Stimulated activated CD4-positive, alpha-beta T cell treated with anti-CD3 and anti-CD28 coated beads, TNF-alpha, amount 100 ng/mL, for 4 hours (primary cell): ENCODE measurements at regions not wholly inside any gene's neighbourhood (a gene's known extent, or its start where the extent isn't known, plus 50 kb on each side); places are given as distances from the start of the nearest gene placed in this dataset.

ENCODE experiments used
- DNase-seq, 3 experiments: peaks; one replicate each; pipeline ENCODE4 v3.0.0-alpha.2; 2020; ENCODE audit warnings: low read depth in 3 of 3

DNA sequence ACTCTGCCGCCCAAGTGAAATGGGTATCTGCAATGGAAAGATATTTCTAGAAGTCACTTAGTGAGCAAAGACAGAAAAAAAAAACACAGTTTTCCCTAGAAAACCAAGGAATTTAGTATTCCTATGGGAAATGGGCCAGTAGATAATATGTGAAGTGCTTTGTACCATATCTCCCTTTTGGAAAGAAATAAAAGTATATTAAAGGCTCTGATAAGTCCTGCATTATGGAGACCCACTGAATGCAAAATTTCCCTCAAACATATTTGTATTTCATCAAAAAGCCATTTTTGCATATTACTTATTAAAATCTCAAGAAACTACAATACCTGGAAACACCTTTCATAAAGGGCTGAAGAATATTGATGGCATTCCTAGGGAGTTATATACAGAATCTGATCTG lies 51.6 kb upstream of the DYNLRB2 start:
- no peak for DNase-seq

DNA sequence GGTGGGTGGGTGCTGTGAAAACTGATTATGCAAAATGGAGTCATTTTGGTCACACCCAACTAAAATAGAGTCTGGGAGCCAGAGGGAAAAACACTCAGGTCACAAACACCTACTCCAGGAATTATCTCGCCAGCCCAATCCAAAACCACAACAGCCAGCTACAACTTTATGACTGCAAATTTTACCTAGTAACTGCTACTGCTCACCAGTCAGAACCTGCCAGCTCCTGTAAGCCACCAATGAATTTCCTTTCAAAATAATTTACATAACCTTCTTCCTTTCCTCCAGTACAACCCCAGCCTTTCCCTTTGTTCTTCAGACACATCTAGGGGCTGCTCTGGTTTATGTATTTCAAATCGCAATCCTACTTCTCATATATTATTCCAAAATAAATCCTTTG lies 52.6 kb upstream of the DYNLRB2 start:
- DNase-seq, result no peak

DNA sequence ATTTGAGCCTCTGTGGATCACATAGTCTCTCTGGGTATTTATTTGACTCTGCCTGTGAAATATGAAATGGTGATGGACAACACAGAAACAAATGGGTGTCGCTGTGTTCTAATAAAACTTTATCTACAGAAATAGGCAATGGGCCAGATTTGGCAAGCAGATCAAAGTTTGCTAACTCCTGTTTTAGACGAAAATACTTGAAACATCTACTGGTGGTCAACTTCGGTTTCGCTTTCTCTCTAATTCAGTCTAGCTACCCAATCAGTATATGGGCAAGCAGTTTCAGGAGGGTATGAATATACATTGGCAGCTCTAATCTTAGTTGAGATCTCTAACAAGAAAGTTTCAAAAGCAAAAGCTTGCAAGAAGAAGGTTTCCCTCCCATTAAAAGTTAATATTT lies 60.1 kb upstream of the DYNLRB2 start:
- DNase-seq, result no peak

DNA sequence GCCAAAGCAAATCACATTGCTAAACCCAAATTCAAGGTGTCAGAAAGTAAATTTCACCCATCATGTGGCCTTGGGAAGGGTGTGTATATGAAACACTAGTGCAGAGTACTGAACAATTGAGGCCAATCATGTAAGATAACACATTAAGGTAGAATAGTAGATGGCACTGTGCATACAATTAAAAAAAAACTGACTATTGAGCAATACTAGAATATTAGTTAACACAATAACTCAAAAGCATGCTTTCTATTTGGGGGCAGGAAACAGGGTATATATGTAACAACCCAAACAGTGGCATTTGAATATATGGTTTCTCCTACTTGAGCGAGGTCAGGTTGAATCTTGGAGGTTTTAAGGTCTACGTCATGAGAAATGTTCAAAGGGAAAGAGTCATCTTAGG lies 63.0 kb upstream of the DYNLRB2 start:
- DNase-seq, result no peak

DNA sequence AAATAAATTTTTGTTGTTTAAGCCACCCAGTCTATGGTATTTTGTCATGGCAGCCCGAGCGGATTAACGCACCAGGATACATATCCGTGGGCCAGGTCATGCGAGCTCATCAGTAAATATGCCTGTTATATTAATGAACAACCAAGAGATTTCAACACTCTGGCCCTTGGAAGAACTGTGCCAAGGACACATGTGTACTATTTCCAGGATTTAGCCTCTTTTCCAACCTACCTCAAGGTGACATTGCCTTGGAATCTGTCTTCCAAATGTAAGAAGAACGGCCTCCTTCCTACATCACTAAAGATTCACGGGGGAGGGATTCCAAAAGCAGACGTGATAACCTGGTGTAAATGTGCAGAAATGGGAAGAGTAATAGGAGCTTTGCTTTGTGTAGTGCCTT lies 72.8 kb upstream of the DYNLRB2 start:
- DNase-seq, result no peak

DNA sequence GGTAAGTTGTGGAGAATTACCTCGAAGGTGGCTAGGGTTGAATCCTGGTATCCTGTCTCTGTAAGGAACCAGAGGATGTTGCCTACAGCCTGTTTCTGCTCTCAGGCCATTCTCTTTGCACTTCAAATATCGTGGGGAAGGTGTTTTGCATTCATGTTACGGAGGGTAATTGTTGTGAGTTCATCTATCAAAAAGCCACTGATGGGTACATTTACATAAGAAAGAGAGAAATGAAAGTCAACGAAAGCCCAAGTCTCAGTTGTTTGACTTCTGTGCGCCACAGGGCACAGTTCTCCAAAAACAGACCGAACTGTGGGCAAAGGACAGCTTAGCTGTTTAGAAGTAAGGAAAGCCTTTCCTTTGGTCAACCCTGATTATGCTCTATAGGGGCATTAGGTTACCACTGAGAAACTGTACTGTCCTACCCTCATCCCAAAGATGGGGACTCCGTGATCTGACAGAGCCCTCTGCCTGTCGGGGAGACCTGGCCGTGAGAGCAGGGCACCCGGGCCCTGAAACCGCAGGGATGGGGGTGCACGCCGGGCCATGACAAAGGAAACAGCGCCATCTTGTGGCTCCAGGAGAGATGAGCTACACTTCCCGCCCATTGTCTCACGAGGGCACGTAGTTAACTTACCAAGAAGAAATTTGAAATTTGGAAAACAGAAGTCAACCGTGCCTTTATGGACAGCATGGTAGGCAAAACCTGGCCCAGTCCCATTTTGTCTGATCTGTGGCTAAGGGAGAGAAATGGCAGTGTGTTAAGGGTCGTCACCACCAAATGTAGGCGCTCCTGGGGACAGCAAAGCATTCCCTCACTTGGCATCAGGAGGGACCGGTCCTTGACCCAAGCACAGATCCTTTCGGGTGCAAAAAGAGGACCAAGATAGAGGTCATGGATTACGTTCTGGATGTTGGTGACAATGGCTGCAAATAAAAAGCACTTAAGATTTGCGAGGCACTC lies 74.5 kb upstream of the DYNLRB2 start:
- DNase-seq, result peak; percentile 10 to 26 (median 13)

DNA sequence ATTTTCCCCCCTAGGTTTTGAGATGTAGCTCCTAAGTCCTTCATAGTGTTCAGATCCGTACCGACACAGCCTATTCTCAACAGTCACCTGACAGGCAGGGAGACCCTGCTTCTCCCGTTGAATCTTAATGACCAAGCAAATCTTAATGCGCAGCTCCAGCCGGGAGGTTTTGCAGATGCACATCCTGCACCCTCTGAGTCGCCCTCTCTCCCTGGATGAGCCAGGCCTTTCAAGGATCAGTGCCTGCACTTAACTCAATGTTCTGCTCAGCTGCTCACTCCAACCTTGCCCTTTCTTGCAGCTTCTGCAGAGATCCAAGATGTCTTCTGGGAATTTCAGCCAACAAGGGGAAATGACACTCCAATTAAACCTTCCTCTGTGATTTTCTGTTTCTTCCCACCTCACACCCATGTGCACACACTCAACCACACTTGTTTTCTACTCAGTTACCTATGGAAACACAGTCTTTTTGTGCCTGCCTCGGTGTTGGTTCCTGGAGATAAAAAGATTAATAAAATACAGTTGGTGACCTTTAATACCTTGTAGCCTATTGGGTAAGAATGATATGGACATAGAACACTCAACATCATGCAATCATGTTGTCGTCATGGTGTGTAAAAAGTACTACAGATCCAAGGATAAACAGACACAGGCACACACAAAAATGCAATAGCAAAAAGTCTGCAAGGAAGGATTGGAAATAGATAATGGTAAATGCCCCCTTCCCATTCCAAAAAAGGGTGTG lies 76.9 kb upstream of the DYNLRB2 start:
- no peak for DNase-seq

DNA sequence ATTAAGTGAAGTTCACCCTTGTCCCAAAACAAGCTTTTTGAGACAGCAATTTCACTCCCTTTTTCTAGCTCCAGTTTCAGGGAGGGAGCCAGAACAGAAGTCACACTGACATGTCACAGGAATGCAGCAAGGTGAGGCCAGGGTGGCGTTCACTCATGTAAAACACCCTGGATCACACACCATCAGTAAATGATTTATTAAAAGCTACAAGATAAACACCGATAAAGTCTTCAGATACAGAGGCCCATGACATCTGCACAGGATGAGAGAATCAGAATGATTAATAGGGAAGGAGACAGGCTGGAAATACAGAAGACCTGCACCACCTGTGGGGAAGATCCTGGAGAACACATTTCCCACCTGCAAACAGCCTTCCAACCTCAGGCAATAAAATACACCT lies 77.5 kb upstream of the DYNLRB2 start:
- DNase-seq, result no peak

DNA sequence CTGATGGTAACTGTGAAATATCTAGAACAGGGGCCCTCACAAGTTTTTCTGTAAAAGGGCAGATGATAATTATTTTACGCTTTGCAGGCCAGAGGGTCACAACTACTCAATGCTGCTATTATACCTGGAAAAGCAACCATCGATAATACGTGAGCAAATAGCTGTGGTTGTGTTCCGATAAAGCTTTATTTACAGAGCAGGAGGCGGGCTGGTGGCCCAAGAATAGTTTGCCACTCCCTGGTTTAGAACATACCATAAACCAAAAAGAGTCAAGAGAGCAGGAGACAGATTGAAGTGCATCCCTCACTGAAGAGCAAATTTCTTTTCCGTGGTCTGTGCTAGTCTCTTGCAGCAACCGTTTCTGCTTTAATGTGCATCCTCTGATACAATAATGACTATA lies 77.9 kb upstream of the DYNLRB2 start:
- DNase-seq, result no peak

DNA sequence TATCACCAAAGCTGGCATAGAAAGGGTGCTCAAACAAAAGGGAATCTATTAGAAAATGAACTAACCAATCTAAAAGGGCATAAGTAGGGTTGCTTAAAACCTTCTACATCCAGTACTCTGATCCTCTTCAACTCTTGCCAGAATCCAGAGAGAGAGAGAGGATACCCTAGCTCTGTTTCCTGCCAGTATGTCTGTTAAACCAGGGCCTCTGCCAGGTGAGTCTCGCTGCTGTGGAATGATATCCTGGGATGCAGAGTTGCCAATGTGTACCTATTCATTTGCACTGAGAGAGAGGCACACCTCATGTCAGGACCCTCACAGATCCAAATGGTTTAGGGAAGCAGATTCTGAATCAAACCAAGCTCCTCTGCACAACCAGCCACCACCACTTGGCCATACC lies 79.8 kb upstream of the DYNLRB2 start:
- DNase-seq, result no peak

DNA sequence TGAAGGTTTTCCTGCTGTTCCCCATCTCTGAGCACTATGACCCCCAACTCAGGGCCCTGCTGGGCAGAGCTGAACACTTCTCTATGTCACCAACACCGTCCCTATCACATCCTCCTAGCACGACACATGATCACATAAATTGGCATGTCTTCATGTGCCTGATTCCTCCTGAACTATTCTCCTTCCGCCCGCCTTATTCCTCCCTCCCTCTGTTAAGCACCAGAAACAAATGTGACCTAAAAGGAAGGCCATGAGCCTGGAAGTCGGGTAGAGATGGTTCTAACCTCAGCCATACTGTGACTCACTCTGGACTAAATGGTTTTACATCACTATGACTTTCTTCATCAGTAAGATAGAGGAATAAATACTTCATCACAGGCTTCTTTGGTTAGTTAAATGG lies 80.8 kb upstream of the DYNLRB2 start:
- DNase-seq, result no peak

DNA sequence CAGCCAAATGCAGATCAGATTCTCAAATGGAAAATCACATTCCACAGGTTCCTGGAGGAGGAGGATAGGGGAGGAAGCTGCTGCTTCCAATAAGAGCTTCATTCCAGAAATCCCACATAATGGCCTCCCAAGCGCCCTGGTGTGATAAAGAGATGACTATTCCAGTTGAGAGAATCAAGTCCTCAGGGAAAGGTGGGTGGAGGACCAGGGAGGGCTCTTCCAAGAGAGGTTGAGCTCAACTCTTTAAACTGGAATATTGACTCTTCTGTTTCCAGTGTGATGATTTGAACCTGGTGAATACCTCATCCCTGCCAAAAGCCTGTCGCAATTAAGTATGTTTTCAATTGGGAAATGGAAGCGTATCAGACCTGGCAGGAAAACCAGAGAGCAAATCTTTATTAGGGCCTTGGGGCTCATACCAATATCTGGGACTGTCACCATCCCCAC lies 81.4 kb upstream of the DYNLRB2 start:
- DNase-seq, result no peak

DNA sequence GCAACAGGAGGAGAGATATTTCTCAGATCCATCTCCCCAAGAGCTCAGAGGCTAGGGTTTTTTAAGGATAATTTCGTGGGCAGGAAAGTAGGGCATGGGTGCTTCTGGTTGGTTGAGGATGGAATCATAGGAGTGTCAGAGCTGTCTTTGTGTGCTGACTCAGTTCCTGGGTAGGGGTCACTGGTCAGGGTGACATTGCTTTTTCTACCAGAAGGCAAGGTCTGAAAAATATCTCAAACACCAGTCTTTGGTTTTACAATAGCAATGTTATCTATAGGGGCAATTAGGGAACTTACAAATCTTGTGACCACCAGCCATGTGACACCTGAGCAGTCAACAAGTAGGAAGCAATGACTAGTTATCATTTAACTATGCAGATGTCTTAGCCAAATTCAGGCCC lies 82.9 kb upstream of the DYNLRB2 start:
- no peak for DNase-seq

DNA sequence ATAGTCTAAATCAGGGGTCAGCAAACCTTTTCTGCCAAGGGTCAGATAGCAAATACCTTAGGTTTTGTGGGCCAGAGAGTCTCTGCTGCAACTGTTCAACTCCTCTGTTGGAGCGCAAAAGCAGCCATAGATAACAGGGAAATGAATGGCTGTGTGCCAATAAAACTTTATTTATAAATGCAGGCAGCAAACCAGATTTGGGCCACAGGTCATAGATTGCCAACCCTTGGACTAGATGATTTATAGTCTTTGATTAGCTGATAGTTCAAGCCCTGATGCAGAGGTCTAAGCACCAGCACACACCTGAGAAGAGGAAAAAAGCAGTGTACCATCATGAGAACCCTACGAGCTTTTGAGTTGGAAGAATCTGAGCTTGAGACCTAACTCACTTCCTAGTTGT lies 86.0 kb upstream of the DYNLRB2 start:
- no peak for DNase-seq

DNA sequence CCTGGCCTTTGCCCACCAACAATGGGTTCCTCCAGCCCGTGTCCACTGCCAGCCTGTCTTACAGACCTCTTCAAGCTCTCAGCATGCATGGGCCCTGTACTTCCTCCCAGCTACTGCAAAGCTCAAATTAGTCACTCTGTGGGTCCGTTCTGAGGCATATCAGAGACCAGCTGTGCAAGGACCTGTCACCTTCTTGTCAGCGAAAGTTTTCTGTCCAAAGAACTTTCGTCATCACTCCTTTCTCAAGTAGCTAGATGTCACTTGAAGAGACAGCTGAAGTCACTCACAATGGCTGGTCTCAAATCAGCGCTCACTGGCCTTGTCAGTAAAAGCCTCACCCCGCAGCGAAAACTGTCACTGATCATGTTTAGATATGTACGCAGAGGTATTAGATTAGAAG lies 91.4 kb upstream of the DYNLRB2 start:
- DNase-seq, result no peak

DNA sequence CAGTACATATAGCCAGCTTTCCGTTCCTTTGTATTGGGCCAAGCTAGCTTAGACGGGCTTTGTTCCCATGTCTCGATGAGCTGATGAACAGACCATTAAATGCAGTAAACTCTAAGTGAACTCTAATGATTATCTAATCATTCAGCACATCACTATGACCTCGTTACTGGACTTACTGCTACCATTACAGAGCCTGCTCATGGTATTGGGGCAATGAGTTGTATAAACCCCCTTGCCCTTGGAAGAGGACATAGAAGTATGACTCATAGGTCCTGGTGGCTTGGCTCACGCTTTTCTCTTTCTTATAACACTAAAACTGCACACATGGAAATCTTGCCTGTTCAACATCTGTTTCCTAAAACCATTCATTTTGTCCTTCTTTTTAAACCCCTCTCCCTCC lies 93.6 kb upstream of the DYNLRB2 start:
- DNase-seq, result no peak

DNA sequence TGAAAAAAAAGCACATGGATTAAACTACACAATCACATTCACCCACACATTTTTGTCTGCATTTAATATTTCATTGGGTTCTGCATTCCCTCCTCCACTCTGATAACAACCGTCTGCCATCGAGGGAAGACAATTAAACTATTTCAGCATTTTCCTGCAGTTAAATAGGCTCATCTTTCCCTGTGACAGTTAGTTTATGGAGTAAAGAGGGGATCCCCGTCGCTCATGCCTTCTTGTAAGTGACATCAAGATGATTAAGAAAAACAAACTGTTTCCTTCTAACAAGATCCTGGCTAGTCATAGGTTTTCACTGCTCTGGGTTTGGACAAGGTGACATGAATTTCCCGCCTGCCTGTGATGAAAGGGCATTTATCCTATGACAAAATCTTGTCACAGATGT lies 98.0 kb upstream of the DYNLRB2 start:
- no peak for DNase-seq

DNA sequence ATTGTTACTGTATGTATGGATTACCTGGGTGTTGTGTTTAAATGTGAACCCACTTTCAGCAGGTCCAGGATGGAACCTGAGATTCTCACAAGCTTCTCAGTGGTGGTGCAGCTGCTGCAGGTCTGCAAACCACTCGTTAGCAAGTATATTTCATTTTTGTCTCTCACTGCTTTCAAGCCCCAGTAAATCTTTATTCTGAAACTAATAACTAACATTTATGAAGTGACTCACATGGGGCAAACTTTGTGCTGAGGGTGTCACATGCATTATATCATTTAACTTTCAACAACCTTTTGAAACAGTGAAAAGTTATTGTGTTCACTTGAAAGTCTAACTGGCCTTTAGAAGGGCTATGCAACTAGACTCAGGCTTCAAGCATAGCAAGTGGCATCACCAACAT lies 98.9 kb upstream of the DYNLRB2 start:
- no peak for DNase-seq

DNA sequence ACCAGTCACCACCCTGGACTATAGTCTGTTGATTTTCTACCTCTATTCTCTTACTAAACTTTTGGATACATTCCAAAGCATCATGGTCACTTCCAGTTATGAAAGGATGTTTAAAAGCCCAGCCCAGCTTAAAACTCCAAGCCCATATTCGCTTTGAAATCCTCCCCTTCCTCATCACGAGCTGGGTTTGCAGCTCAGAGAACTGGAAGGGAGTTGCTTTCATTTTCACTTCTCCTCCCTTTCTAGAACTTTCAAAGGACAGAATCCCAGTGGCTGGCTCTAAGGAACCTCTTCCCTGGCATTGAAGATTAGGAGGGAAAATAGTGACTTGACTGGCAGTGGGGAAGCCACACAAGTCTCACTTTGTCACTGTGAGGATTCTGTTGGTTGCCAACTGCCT lies 100.1 kb upstream of the DYNLRB2 start:
- DNase-seq, result no peak

DNA sequence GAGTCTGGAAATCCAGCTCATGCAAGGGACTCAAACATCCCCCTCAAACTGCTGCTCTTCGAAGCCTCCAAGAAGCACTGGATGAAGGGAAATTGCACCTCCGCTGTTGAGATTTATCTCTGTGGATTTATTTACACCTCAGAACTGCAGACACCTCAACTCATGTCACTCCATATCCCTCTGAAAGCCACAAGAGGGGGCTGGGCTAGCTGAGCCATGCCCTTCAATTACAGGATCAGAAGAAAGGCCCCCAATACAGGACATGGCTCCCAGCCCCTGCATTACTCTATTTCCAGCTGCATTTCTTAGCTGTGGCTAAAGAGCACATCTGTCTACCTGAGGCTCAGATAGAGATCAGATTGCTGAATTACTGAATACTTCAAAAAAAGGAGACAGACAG lies 103.1 kb upstream of the DYNLRB2 start:
- no peak for DNase-seq

DNA sequence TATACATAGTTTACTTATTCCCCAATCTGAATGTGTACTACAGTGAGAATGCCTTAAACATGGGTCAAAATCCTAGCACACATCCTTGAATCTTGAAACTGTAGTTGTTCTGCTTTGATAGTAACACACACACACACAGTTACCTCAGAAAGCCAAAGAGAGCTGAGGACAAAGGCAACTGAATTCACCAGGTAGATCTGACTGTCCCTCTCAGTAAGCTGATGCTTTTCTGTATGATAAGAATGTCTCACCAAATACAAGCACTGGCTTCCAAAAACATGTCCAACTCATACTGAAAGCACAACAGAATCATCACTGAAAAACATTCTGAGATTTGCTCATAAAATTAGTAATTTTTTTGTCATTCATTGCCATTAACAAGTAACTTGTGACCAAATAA lies 104.3 kb upstream of the DYNLRB2 start:
- no peak for DNase-seq

DNA sequence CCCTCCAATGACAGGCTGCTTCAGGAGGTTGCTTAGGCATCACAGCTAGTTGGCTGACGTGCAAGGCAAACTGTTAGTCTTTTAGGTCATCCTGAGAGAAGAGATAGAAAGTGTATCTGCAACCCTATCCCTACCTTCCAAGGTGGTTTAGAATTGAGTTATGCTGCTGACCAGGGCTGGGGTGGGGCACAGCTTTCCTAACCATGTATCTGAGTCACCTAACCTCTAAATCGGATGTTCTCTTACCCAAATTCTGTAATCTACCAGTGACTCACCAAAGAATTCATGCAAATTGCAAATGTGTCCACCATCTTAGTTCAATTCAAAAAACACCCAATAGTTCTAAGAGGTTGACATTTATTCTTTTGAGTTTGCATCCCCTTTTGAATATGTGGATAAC lies 107.2 kb upstream of the DYNLRB2 start:
- no peak for DNase-seq

DNA sequence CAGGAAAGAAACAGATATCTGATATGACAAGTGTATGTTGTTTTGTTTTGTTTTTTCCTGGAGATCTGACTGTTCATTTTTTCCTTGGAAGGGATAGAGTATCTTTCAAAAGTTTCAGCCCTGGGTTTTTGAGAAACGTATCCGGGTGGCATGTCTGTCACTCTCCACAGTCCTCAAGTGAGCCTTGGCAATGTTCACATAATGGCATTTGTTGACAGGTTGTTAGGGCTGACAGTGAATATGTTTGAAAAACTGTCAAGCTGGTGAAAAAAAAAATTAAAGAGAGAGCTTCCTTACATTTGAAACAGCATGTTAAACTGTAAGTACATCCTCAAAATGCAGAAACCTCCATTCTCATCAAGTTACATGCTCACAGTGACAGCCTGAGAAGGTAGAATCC lies 113.0 kb upstream of the DYNLRB2 start:
- no peak for DNase-seq
